ENCODE measurements at regions not wholly inside any gene's neighbourhood (a gene's known extent, or its start where the extent isn't known, plus 50 kb on each side); places are given as distances from the start of the nearest gene placed in this dataset.

GRCh38 chr2:176665086-176665485 lies 395.8 kb downstream of the MTX2 start:
- TF ChIP-seq ATF3 (CRISPR knock-in tag; IDR thresholded peaks at IDR 0.05) = no peak
- TF ChIP-seq, protein P1, sequence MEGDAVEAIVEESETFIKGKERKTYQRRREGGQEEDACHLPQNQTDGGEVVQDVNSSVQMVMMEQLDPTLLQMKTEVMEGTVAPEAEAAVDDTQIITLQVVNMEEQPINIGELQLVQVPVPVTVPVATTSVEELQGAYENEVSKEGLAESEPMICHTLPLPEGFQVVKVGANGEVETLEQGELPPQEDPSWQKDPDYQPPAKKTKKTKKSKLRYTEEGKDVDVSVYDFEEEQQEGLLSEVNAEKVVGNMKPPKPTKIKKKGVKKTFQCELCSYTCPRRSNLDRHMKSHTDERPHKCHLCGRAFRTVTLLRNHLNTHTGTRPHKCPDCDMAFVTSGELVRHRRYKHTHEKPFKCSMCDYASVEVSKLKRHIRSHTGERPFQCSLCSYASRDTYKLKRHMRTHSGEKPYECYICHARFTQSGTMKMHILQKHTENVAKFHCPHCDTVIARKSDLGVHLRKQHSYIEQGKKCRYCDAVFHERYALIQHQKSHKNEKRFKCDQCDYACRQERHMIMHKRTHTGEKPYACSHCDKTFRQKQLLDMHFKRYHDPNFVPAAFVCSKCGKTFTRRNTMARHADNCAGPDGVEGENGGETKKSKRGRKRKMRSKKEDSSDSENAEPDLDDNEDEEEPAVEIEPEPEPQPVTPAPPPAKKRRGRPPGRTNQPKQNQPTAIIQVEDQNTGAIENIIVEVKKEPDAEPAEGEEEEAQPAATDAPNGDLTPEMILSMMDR (CRISPR knock-in tag; IDR thresholded peaks at IDR 0.05) = no peak
- TF ChIP-seq KLF6 (CRISPR knock-in tag; IDR thresholded peaks at IDR 0.05) = no peak
- no peak for TF ChIP-seq NFYB (CRISPR knock-in tag; IDR thresholded peaks at IDR 0.05)
- TF ChIP-seq JUNB (CRISPR knock-in tag; IDR thresholded peaks at IDR 0.05; ENCODE audit: borderline replicate concordance) = no peak
- TF ChIP-seq EZH2 (conservative IDR thresholded peaks at IDR 0.05; ENCODE audit: low read depth, low read length) = no peak
- TF ChIP-seq TAF1 (CRISPR knock-in tag; IDR thresholded peaks at IDR 0.05) = no peak
- TF ChIP-seq ZNF18 (CRISPR knock-in tag; IDR thresholded peaks at IDR 0.05; ENCODE audit: insufficient replicate concordance) = no peak
- TF ChIP-seq, protein P2, sequence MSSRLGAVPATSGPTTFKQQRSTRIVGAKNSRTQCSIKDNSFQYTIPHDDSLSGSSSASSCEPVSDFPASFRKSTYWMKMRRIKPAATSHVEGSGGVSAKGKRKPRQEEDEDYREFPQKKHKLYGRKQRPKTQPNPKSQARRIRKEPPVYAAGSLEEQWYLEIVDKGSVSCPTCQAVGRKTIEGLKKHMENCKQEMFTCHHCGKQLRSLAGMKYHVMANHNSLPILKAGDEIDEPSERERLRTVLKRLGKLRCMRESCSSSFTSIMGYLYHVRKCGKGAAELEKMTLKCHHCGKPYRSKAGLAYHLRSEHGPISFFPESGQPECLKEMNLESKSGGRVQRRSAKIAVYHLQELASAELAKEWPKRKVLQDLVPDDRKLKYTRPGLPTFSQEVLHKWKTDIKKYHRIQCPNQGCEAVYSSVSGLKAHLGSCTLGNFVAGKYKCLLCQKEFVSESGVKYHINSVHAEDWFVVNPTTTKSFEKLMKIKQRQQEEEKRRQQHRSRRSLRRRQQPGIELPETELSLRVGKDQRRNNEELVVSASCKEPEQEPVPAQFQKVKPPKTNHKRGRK (CRISPR knock-in tag; IDR thresholded peaks at IDR 0.05) = no peak
- TF ChIP-seq ADNP (CRISPR knock-in tag; IDR thresholded peaks at IDR 0.05) = no peak
- no peak for TF ChIP-seq HMGXB4 (CRISPR knock-in tag; IDR thresholded peaks at IDR 0.05; ENCODE audit: borderline replicate concordance in 1 of 2, low read depth in 1 of 2)
- TF ChIP-seq, protein P3, sequence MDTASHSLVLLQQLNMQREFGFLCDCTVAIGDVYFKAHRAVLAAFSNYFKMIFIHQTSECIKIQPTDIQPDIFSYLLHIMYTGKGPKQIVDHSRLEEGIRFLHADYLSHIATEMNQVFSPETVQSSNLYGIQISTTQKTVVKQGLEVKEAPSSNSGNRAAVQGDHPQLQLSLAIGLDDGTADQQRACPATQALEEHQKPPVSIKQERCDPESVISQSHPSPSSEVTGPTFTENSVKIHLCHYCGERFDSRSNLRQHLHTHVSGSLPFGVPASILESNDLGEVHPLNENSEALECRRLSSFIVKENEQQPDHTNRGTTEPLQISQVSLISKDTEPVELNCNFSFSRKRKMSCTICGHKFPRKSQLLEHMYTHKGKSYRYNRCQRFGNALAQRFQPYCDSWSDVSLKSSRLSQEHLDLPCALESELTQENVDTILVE (CRISPR knock-in tag; IDR thresholded peaks at IDR 0.05) = no peak
- no peak for TF ChIP-seq POLR2AphosphoS2 (IDR thresholded peaks at IDR 0.05; ENCODE audit: low read depth, low read length)

Measured in HepG2 (cell line).